H1 (cell line): ENCODE measurements at regions not wholly inside any gene's neighbourhood (a gene's known extent, or its start where the extent isn't known, plus 50 kb on each side); places are given as distances from the start of the nearest gene placed in this dataset.

ENCODE experiments used
- CHD7 ChIP-seq: fragments of 300-600 bp; sonication (generic); IDR thresholded peaks from 2 replicates; pipeline ENCODE4 v1.7.1; 2012; ENCODE audit warnings: low read length, moderate library complexity, mild to moderate bottlenecking, inconsistent platforms; ENCODE audit not compliant: insufficient replicate concordance
- E2F6 ChIP-seq: IDR thresholded peaks from 2 replicates; pipeline ENCODE4 v1.6.1; 2012; ENCODE audit warnings: inconsistent platforms
- JUND ChIP-seq: IDR thresholded peaks from 2 replicates; pipeline ENCODE4 v1.6.1; 2011; ENCODE audit warnings: mild to moderate bottlenecking, improper control_type of control experiment, low read length
- KDM1A ChIP-seq: fragments of 200-600, 300-600 bp; sonication (generic); IDR thresholded peaks from 2 replicates; pipeline ENCODE4 v1.7.1; 2016; ENCODE audit warnings: mild to moderate bottlenecking, low read length, borderline replicate concordance
- SIN3A ChIP-seq, 2 experiments: IDR thresholded peaks in 1 of 2; conservative IDR thresholded peaks in 1 of 2; 2 replicates each; pipeline ENCODE4 v1.6.1; 2011 to 2012; ENCODE audit warnings: low read length in 2 of 2, improper control_type of control experiment in 1 of 2, low read depth in 1 of 2, mild to moderate bottlenecking in 1 of 2
- SIX5 ChIP-seq: IDR thresholded peaks from 2 replicates; pipeline ENCODE4 v1.6.1; 2011; ENCODE audit warnings: mild to moderate bottlenecking, low read depth, low read length
- TF ChIP-seq, protein P1 (sequence below), 3 experiments: IDR thresholded peaks; 1 replicate in 2 of 3; 2 replicates in 1 of 3; pipeline versions ENCODE4 v1.5.1 to v1.6.1; 2011; ENCODE audit warnings: low read length in 3 of 3, mild to moderate bottlenecking in 3 of 3, inconsistent platforms in 2 of 3, low read depth in 1 of 3, moderate library complexity in 1 of 3; ENCODE audit not compliant: insufficient read depth in 1 of 3; ENCODE audit errors: control extremely low read depth in 1 of 3

- no peak for TF ChIP-seq CHD7
- no peak for TF ChIP-seq JUND
- no peak for TF ChIP-seq KDM1A
- 0 out of 4 replicates have a peak, but pooled peaks of 1 of the 2 experiments have one; percentile 26 for TF ChIP-seq SIN3A (conservative IDR thresholded peaks at IDR 0.05 in 1 of 2, IDR thresholded peaks at IDR 0.05 in 1 of 2; ENCODE audit: low read depth in 1 of 2, low read length in 2 of 2)
- TF ChIP-seq SIX5: no peak
- TF ChIP-seq, protein P1, sequence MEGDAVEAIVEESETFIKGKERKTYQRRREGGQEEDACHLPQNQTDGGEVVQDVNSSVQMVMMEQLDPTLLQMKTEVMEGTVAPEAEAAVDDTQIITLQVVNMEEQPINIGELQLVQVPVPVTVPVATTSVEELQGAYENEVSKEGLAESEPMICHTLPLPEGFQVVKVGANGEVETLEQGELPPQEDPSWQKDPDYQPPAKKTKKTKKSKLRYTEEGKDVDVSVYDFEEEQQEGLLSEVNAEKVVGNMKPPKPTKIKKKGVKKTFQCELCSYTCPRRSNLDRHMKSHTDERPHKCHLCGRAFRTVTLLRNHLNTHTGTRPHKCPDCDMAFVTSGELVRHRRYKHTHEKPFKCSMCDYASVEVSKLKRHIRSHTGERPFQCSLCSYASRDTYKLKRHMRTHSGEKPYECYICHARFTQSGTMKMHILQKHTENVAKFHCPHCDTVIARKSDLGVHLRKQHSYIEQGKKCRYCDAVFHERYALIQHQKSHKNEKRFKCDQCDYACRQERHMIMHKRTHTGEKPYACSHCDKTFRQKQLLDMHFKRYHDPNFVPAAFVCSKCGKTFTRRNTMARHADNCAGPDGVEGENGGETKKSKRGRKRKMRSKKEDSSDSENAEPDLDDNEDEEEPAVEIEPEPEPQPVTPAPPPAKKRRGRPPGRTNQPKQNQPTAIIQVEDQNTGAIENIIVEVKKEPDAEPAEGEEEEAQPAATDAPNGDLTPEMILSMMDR (IDR thresholded peaks at IDR 0.05; ENCODE audit: control extremely low read depth in 1 of 3, insufficient read depth in 1 of 3, low read depth in 1 of 3, low read length in 3 of 3): peak; percentile 72 to 99 (median 95)
- no peak for TF ChIP-seq E2F6
Measured at GRCh38 chr20:20860078-20860806, 147.8 kb upstream of the RALGAPA2 start (continued).
